ENCODE measurements at regions not wholly inside any gene's neighbourhood (a gene's known extent, or its start where the extent isn't known, plus 50 kb on each side); places are given as distances from the start of the nearest gene placed in this dataset.

GRCh38 chrX:42710452-42710851 lies 67.5 kb downstream of the PPP1R2C start:
- Histone ChIP-seq H3K79me2 (ENCODE audit: control insufficient read depth, insufficient read depth, low read length) (no peaks in the 10 kb centered on the region), H3K9ac (ENCODE audit: control insufficient read depth, extremely low read depth, insufficient read depth, low read length) (no peak overlapping the region), H3K4me2 (ENCODE audit: control insufficient read depth, extremely low read depth, insufficient read depth, low read depth, low read length) (no peak overlapping the region), H2AFZ (ENCODE audit: control insufficient read depth, low read length) (no peak overlapping the region), H3K9me1 (ENCODE audit: control insufficient read depth, extremely low read depth, insufficient read depth, low read length) (no peaks in the 10 kb centered on the region), H3K27me3 (ENCODE audit: control insufficient read depth, extremely low read depth, insufficient read depth, low read length) (no peaks in the 10 kb centered on the region), H3K9me3 (ENCODE audit: control insufficient read depth, low read depth, low read length) (no peaks in the 10 kb centered on the region), H4K20me1 (ENCODE audit: control insufficient read depth, extremely low read depth, insufficient read depth, low read length) (no peaks in the 10 kb centered on the region), H3K4me3 (ENCODE audit: control insufficient read depth in 2 of 3, extremely low read depth in 1 of 3, insufficient read depth in 2 of 3, low read depth in 1 of 3, low read length in 3 of 3) (no peak overlapping the region), H3K4me1 (ENCODE audit: control insufficient read depth, extremely low read depth, insufficient read depth, low read length) (no peaks in the 10 kb centered on the region), H3K36me3 (ENCODE audit: control insufficient read depth in 2 of 2, extremely low read depth in 1 of 2, insufficient read depth in 2 of 2, low read length in 2 of 2) (no peaks in the 10 kb centered on the region), H3K27ac (ENCODE audit: control insufficient read depth, insufficient read depth, low read length) (no peak overlapping the region)
- DNase-seq (ENCODE audit: low read depth, low spot score) (no peak), FAIRE-seq (no peak)
- dilution Hi-C loops (cut with MboI; ENCODE audit: extremely low pct_ligation_motif_present, low sequenced_read_pairs): no loop called here
- TF ChIP-seq CTCF (optimal IDR thresholded peaks at IDR 0.05 in 1 of 3, IDR thresholded peaks at IDR 0.05 in 1 of 3, conservative IDR thresholded peaks at IDR 0.05 in 1 of 3; ENCODE audit: extremely low read depth in 1 of 3, insufficient read depth in 2 of 3, low read length in 3 of 3) (no peak), EZH2 (IDR thresholded peaks at IDR 0.05; ENCODE audit: low read length) (no peak)

- no peak overlapping the region for H3K4me3 ChIP-seq (ENCODE audit: control insufficient read depth in 2 of 3, extremely low read depth in 1 of 3, insufficient read depth in 2 of 3, low read depth in 1 of 3, low read length in 3 of 3)
Measured at GRCh38 chrX:42708222-42708621, 69.7 kb downstream of the PPP1R2C start.

More at GRCh38 chrX:42708222-42708621, 69.7 kb downstream of the PPP1R2C start:
- Histone ChIP-seq H3K36me3 (ENCODE audit: control insufficient read depth in 2 of 2, extremely low read depth in 1 of 2, insufficient read depth in 2 of 2, low read length in 2 of 2) (no peaks in the 10 kb centered on the region), H3K79me2 (ENCODE audit: control insufficient read depth, insufficient read depth, low read length) (no peaks in the 10 kb centered on the region), H3K27me3 (ENCODE audit: control insufficient read depth, extremely low read depth, insufficient read depth, low read length) (no peaks in the 10 kb centered on the region), H2AFZ (ENCODE audit: control insufficient read depth, low read length) (no peak overlapping the region), H4K20me1 (ENCODE audit: control insufficient read depth, extremely low read depth, insufficient read depth, low read length) (no peaks in the 10 kb centered on the region), H3K9ac (ENCODE audit: control insufficient read depth, extremely low read depth, insufficient read depth, low read length) (no peak overlapping the region), H3K9me3 (ENCODE audit: control insufficient read depth, low read depth, low read length) (no peaks in the 10 kb centered on the region), H3K27ac (ENCODE audit: control insufficient read depth, insufficient read depth, low read length) (no peak overlapping the region), H3K9me1 (ENCODE audit: control insufficient read depth, extremely low read depth, insufficient read depth, low read length) (no peaks in the 10 kb centered on the region), H3K4me2 (ENCODE audit: control insufficient read depth, extremely low read depth, insufficient read depth, low read depth, low read length) (no peak overlapping the region), H3K4me1 (ENCODE audit: control insufficient read depth, extremely low read depth, insufficient read depth, low read length) (no peaks in the 10 kb centered on the region)
- dilution Hi-C loops (cut with MboI; ENCODE audit: extremely low pct_ligation_motif_present, low sequenced_read_pairs): no loop called here
- DNase-seq (ENCODE audit: low read depth, low spot score) (no peak), FAIRE-seq (no peak)
- TF ChIP-seq CTCF (optimal IDR thresholded peaks at IDR 0.05 in 1 of 3, IDR thresholded peaks at IDR 0.05 in 1 of 3, conservative IDR thresholded peaks at IDR 0.05 in 1 of 3; ENCODE audit: extremely low read depth in 1 of 3, insufficient read depth in 2 of 3, low read length in 3 of 3): no peak
- no peak for TF ChIP-seq EZH2 (IDR thresholded peaks at IDR 0.05; ENCODE audit: low read length)

Measured in keratinocyte (primary cell).